ENCODE measurements at regions not wholly inside any gene's neighbourhood (a gene's known extent, or its start where the extent isn't known, plus 50 kb on each side); places are given as distances from the start of the nearest gene placed in this dataset.

DNA sequence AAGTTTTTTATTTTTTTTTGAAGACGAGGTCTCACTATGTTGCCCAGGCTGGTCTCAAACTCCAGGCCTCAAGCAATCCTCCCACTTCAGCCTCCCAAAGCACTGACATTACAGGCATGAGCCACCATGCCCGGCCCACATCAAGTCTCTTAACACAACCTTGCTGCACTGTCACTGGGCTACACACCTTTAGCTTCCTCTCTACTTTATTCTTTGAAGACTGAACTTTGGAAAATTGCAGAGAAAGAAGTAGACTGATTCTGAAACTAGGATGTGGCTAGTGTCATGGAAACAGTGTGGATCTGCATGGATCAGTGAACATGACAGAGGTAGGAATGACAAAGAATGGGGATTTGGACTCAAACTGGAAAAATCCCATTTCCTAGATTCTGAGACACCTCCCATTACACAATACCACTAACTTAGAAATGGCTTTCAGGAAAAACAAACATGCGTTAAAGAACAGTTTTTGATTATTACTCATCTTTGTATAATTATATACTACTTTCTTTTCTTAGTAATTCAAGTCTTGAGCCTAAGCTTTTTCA, 99.6 kb upstream of the SPON1 start:
- in situ Hi-C loops (cut with MboI; ENCODE audit: low pct_unique_long_range_greater_than_20kb, low sequenced_read_pairs) = no loop called here
- DNase-seq = no peak

DNA sequence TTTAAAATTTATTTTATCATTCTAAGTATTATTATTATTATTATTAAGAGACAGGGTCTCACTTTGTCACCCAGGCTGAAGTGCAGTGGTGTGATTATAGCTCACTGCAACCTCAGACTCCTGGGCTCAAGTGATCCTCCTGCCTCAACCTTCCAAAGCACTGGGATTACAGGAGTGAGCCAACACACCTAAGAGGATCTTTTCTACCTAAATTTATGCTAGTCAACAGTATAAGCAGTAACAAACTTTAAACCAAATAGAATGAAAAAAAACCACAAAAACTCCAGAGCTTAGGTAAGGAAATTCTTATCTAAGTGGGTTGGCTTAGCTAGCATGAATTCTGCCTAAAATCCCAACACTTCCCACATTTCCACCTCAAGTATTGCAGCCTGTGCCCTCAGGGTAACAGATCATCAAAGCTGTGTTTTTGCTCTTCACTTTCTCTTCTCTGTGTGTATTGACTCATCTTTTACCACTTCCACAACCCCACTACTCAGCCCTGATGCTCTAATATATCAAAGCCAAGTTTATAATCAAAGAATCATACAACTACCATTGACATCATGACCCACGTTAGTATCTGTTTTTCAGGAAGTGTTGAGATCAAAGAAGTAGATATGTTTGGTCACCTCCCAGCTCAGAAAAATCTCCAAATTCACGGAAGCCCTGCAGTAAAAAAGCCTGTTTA, 93.7 kb upstream of the SPON1 start:
- in situ Hi-C loops (cut with MboI; ENCODE audit: low pct_unique_long_range_greater_than_20kb, low sequenced_read_pairs) = no loop called here
- no peak for DNase-seq

DNA sequence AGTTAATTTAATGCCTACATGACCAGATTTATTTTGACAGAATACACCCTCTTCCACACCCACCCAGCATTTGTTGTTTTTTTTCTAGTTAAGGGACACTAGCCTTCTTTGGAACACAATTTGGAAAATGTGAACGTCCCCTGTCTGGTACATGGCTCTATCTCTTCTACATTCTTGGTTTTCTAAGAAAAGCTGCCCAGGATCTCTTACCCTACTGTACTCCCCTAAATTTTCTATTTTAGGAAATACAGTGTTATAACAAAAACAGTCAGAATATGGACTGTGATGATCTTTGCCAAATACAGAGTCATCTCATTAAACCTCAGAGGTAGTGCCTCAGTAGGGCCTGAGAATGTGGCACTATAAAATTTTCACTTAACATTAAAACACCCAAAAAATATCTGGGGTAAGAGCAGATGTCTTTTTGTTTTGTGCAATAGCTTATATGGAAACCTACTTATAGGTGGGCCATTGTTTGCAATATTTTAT, 93.1 kb upstream of the SPON1 start:
- in situ Hi-C loops (cut with MboI; ENCODE audit: low pct_unique_long_range_greater_than_20kb, low sequenced_read_pairs) = no loop called here
- no peak for DNase-seq

DNA sequence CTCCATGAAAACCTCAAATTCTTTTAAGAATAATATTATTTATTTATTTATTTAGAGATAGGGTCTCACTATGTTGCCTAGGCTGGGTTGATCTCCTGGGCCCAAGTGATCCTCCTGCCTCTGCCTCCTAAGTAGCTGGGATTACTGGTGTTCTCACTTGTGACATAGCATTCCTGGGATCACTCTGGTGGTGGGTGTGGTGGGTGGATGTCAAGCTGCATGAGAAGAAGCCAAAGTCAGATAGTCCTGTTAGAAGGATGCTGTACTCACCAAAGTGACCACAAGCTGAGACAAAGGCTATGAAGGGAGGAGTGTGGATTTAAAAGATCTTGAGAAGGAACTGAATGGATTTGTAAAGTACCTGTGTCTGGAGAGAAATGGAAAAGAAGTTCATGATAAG, 87.9 kb upstream of the SPON1 start:
- no peak for DNase-seq
- in situ Hi-C loops (cut with MboI; ENCODE audit: low pct_unique_long_range_greater_than_20kb, low sequenced_read_pairs) = no loop called here

DNA sequence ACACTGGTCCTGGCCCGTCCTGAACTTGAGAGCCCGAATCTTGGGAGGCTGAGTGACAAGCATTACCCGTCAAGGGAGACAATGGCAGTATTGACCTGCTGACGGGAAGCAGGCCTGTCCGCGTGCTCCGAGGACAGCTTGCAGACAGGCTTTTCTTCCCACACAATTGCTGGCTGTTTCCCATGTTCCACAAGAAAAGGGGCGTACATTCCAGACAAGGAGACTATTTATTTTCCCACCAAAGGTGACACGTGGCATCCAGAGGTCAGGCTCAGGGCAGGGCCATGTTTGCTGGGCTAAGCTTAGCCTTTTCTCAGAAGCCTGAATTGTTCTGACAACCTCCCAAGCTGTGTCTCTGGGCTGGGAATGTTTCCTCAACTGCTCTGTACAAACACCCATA, 86.9 kb upstream of the SPON1 start:
- no peak for DNase-seq
- in situ Hi-C loops (cut with MboI; ENCODE audit: low pct_unique_long_range_greater_than_20kb, low sequenced_read_pairs) = no loop called here

DNA sequence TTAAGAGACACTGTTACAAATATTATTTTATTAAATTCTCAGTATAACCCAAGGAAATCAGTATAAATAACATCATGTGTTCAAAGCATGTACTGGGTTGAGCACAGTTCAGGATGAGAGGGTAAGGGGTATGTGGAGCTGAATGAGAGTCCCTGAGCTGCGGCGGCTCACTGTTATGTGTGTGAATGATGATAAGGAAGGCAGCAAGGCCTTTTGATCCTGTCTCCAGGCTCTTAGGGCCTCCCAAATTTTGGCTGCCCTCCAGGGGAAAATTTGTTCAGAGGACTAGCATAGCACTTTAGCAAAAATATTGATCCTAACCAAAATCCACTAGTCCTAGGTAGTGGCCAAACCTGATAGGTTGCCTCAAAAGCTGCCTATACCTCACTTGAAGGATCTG, 86.1 kb upstream of the SPON1 start:
- in situ Hi-C loops (cut with MboI; ENCODE audit: low pct_unique_long_range_greater_than_20kb, low sequenced_read_pairs) = no loop called here
- no peak for DNase-seq

DNA sequence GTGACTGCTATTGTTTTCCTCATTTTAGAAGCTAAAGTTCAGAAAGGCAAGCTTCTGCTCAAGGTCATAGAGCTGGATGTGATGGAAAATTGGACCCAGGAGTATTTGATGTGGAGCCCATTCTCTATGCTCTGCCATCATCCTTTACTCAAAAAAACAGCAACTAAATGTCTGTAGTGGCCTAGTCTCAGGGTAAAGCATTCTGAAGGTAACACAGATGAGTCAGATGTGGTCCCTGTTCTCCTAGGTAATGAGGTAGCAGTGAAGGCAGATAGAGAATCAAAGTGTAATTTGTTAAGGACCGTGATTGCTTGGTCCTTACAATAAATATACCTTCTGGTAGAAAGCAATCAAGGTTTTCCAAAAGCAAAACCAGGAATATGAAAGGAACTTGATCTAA, 84.4 kb upstream of the SPON1 start:
- in situ Hi-C loops (cut with MboI; ENCODE audit: low pct_unique_long_range_greater_than_20kb, low sequenced_read_pairs) = no loop called here
- no peak for DNase-seq

DNA sequence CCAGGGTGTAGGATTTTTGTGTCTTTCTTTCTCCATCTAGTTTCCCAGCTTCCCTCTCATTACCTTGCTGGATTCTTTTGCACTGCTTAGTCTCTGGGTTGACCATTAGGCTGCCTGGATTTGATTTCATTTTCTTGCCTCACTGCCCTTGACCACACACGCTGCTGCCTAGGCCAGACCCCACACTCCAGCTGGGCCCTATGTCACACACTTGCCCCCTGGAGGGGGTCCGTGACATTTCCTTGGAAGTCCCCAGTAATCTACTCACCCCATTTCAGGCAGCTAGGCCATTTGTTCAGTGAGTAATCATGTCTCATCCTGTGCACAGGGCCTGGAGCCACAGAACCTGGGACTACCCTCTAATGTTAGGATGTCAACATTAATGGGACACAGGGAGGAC, 81.9 kb upstream of the SPON1 start:
- in situ Hi-C loops (cut with MboI; ENCODE audit: low pct_unique_long_range_greater_than_20kb, low sequenced_read_pairs) = no loop called here

DNA sequence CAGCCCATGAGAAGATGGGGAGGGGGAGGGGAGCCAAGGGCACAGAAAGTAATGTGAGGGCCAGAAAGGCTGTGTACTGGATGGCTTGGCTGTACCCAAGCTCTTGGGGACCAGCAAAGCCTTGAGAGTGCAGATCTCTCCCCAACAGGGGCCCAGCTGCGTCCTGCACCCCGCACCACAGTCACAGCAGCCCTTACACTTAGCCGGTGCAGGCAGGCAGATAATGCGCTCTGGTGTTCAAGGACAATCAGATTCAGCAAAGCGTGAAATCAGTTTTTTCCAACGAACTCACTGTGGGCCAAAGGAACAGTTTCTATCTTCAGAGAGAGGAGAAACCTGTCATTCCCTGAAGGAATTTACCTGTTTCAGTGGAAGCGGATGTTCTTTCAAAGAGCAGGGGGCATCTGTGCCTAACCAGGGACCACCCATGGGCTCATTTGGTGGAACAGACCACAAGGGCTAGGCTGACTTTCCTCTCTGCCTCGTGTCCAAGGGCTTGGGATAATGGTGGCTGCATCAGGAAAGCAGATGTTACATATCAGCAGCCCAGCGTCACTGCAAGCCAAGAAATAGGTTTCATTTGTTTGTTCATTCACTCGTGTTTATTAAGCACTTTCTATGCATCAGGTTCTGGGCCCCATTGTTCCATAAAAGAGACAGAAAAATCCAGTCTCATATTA, 81.2 kb upstream of the SPON1 start:
- in situ Hi-C loops (cut with MboI; ENCODE audit: low pct_unique_long_range_greater_than_20kb, low sequenced_read_pairs) = no loop called here
- DNase-seq = no peak

More for the DNA sequence above, 81.9 kb upstream of the SPON1 start:
- DNase-seq = no peak

DNA sequence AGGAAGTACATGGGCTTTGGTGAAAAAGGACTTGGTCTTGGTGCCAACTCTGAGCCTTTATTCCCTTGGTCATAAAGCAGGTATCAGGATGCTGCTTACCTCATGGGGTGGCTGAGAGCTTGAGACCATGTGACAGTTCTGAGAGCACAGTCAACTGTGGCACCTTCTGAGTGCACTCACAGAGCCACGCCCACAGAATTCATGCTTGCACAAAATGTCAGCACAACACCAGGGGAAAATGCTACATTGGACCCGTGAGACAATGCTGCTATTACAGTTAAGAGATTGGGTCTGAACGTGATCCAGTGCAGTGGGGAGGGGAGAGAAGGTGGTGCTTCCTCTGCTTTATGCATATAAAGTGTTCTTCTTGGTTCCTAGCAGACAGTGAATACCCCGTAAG, 79.5 kb upstream of the SPON1 start:
- in situ Hi-C loops (cut with MboI; ENCODE audit: low pct_unique_long_range_greater_than_20kb, low sequenced_read_pairs) = no loop called here
- DNase-seq = no peak

DNA sequence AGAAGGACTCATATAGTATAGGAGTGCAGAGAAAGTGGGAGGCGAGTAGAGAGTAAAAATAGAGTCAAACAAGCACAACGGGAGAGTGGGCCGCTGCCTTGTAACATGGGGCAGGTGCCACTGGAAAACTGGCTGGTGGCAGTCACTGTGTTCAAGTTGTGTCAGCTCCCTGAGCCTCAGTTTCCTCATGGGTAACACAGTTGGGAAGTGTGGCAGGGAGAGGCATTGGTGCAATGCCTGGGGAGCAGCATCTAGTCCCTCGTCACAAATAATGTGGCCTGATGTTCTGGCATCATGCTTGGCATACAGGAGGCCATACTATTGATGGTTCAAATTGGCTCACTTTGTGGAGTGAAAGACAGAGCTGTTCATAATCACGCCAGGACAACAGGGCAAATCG, 78.9 kb upstream of the SPON1 start:
- DNase-seq = no peak
- in situ Hi-C loops (cut with MboI; ENCODE audit: low pct_unique_long_range_greater_than_20kb, low sequenced_read_pairs) = no loop called here

DNA sequence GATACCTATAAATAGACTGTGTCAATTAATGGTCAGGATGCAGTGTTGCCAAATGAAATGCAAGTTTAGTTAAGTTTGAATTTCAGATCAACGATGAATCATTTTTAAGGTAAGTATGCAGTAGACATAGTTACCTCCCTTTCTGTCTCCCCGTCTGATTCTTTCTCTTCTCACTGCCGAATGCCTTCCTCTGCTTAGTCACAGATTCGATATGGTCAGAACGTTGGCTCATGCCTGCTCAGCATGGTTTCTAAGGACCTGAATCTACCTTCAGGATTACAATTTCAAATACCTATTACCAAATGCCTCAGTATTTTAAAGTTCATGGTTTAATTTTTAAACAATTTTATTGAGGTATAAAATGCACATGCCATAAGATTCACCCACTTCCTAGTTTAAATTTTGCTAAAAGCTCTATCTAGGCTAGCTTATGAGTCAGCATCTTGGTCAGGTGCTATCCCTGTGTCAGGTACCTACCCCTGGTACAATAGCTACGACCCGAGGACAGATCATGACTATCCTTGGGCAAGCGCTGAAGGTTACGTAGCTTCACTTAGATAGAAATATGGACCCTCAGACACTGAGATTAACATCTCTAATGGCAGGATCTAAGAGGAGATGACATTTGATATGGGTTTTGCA, 78.2 kb upstream of the SPON1 start:
- in situ Hi-C loops (cut with MboI; ENCODE audit: low pct_unique_long_range_greater_than_20kb, low sequenced_read_pairs) = no loop called here
- no peak for DNase-seq

DNA sequence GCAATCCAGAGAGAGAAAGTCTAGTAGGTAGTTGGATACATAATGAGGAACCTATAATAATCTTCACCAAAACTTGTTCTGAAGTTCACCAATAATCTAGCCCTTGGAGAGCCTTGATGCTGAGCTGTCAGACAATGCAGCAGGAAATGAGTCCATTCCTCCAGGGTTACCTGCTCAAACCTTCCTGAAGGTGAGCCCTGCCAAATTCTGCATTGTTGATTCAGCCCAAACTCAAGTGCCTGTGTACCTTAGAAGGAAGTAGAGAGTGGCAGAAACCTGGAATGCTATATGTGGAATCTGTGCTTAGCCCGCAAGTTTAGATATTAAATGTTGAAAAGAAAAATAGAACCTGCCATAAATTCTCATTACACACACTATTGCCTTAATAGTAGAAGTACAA, 77.4 kb upstream of the SPON1 start:
- in situ Hi-C loops (cut with MboI; ENCODE audit: low pct_unique_long_range_greater_than_20kb, low sequenced_read_pairs) = no loop called here
- no peak for DNase-seq

DNA sequence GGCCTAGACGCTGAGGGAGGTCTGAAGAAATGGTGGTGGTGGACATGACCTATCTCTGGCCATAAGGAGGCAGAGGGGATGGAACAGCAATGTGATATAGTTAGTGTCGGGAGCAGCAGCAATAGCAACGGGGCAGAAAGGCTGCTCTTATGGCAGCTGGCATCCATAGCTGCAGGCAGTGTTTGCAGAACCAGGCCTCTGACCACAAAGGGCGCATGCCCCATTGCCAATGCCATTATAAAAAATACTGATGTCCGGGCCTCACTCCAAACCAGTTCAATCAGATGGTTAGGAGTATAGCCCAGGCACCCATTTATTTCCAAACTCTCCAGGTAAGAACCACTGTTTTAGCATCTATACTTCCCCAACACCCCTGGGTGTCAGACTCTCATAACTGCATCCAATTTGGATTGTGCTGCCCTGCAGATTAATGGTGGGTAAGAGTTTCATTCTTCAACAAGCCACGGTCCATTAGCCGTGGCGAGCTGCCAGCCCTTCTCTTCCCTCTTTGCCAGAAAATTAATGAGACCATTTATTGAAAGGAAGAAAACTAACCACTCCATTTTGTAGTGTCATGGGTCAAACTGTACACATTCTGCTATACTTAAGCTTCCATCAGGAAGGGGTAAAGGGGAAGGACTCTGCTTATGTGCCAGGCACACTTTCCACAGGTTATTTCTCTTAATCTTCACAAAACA, 72.8 kb upstream of the SPON1 start:
- DNase-seq = no peak
- in situ Hi-C loops (cut with MboI; ENCODE audit: low pct_unique_long_range_greater_than_20kb, low sequenced_read_pairs) = no loop called here

DNA sequence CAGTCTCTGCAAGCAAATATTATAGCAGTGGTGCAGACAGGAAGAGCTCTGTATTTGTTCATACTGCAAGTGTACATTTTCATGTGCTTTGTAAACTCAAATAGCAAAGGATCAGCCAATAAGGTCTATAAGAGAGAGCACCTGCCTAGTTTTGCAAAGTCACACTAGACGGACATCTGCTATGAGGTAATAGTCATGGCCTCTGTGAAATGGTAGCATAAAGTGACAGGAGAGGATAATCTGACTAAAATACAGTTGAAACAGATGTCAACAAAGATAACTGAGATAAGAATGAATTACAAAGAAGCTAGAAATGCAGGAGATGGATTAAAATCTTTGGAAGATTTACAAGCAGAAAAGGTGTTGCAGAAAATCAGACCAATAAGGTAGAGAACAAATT, 70.6 kb upstream of the SPON1 start:
- DNase-seq = no peak
- in situ Hi-C loops (cut with MboI; ENCODE audit: low pct_unique_long_range_greater_than_20kb, low sequenced_read_pairs) = no loop called here

DNA sequence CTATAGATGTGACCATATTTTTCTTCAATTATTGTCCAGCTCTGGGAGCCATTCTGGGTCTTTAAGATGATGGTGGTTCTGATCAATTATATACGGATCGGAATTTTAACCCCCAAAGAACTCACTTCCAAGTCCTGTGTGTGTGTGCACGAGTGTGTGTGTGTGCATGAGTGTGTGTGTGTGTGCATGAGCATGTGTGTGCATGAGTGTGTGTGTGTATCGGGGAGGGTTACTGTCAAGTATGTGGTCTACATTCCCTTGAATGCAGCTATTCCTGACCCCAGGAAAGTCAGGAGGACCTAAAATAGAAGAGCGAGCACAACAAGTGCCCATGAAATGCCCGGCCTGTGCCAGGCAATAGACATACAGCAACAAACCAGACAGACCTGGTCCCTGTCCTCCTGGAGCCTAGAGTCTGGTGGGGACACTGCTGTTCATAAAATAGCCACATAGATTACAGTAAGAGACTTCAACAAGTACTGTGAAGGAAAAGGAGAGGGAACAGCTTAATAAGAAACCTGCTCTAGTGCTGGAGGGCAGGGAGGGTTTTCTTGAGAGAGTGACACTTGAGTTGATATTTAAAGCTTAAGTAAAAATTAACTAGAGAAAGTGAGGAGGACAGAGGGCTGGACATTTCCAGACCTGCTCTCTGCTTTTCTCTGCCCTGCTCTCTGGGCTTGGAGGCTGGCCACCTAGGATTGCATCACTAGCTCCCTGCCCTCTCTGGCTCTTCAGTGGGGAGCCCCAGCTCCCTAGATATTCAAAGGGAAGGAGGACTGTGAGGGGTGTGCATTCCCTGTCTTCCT, 66.1 kb upstream of the SPON1 start:
- DNase-seq = no peak
- in situ Hi-C loops (cut with MboI; ENCODE audit: low pct_unique_long_range_greater_than_20kb, low sequenced_read_pairs) = no loop called here

DNA sequence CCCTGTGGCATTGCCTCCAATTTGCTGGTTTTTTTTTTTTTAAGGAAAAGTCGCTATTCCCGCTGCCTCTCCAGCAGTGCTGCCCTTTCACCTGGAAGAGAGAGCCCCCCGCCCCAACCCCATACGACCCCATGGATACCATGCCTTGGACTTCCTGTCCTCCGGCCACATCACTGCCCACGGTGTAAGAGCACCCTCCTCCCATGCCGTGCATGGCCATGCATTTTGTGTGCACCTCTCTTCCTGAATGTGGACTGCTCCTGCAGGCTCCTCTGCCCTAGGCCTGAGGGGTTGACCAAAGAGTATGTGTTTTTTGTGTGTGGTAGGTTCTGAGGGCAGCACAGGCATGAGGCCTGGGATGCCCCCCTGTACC, 65.6 kb upstream of the SPON1 start:
- in situ Hi-C loops (cut with MboI; ENCODE audit: low pct_unique_long_range_greater_than_20kb, low sequenced_read_pairs) = no loop called here
- DNase-seq = no peak

DNA sequence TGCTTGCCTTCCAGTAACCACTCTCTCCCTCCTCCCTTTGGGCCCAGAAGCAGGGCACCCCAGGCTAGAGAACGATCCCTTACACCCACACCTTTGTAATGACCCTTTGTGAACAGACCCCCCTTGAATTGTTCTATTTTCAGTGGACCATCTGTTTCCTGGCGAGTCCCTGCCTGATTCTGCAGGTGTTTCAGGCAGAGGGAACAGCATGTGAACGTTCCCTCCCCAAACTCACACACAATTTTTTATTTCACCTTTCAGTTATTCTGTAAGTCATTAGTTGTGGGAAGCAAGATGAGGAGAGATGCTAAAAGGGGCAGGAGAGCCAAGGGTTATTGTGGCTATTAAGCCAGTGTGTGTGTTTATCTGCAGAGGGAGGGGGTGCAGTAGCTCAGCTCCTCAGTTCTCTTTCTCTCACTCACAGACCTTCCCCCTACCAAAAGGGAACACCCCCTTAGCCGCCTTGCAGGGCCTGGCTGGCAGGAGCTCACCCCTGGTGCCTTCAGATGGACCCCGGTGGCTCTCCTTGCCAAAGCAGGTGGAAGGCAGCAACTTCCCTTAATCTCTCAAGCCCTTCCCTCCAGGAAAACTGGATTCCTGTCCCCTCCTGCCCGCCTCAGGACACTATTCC, 64.8 kb upstream of the SPON1 start:
- in situ Hi-C loops (cut with MboI; ENCODE audit: low pct_unique_long_range_greater_than_20kb, low sequenced_read_pairs) = no loop called here
- DNase-seq = peak; percentile 31

DNA sequence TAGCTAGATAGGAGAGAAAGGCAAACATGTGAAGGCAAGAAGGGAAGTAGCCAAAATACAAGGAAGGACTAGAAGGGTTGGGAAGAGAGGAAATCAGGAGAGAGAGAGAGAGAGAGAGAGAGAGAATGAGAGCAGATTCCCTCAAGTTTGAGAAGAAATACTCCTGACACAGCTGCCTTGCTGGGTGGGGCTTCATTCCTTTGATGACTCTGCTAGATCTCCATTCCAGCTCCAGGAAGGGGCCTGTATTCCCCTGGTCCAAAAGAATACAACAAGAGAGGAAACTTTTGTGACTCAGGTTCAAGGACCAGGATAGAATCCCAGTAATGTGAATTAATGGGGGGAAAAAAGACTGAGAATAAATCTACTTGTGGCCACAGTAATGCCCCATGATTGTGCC, 62.9 kb upstream of the SPON1 start:
- in situ Hi-C loops (cut with MboI; ENCODE audit: low pct_unique_long_range_greater_than_20kb, low sequenced_read_pairs) = no loop called here
- DNase-seq = no peak

All from KBM-7 (cell line).